IPS DF 6.9 (cell line): ENCODE measurements at regions not wholly inside any gene's neighbourhood (a gene's known extent, or its start where the extent isn't known, plus 50 kb on each side); places are given as distances from the start of the nearest gene placed in this dataset.

ENCODE experiments used
- DNase-seq: peaks from one replicate; pipeline ENCODE4 v3.0.0-alpha.2; 2013; ENCODE audit warnings: low read depth, low spot score
- H3K27ac ChIP-seq: one replicate; pipeline ENCODE4 v1.5.1; 2013; ENCODE audit warnings: low read length, control low read depth
- H3K27me3 ChIP-seq: 2 replicates; pipeline ENCODE4 v1.6.1; 2013; ENCODE audit warnings: mild to moderate bottlenecking, low read length; ENCODE audit not compliant: control insufficient read depth, insufficient read depth
- H3K36me3 ChIP-seq: 2 replicates; pipeline ENCODE4 v1.6.1; 2013; ENCODE audit warnings: low read length; ENCODE audit not compliant: control insufficient read depth, insufficient read depth
- H3K4me1 ChIP-seq: 2 replicates; pipeline ENCODE4 v1.6.1; 2013; ENCODE audit warnings: low read length; ENCODE audit not compliant: control insufficient read depth, insufficient read depth
- H3K4me3 ChIP-seq: 2 replicates; pipeline ENCODE4 v1.5.1; 2013; ENCODE audit warnings: mild to moderate bottlenecking, low read length
- H3K9me3 ChIP-seq: 2 replicates; pipeline ENCODE4 v1.6.1; 2013; ENCODE audit warnings: low read length, inconsistent platforms; ENCODE audit not compliant: control insufficient read depth, insufficient read depth
- WGBS: extraction: QIAGEN DNeasy Blood & Tissue Kit; methylation state at CpG from one replicate; pipeline ENCODE4 v1.1.7; 2013; ENCODE audit warnings: mixed read lengths, missing lambda C conversion rate; ENCODE audit not compliant: insufficient read length, insufficient coverage; 5-methylcytosine and 5-hydroxymethylcytosine counted together

- Histone ChIP-seq H3K9me3 (no peaks in the 10 kb centered on the region), H3K4me3 (no peak overlapping the region), H3K27me3 (no peaks in the 10 kb centered on the region), H3K4me1 (no peaks in the 10 kb centered on the region), H3K27ac (no peak overlapping the region), H3K36me3 (no peaks in the 10 kb centered on the region)
- no peak for DNase-seq
- WGBS = no CpG with 5 or more reads among the region's 3 CpGs
Observed at GRCh38 chr2:145095641-145096435, 575.9 kb upstream of the ZEB2 start.

GRCh38 chr2:145094370-145094769 lies 574.5 kb upstream of the ZEB2 start:
- H3K27ac ChIP-seq = no peak overlapping the region
- no peaks in the 10 kb centered on the region for H3K4me1 ChIP-seq
- H3K36me3 ChIP-seq = no peaks in the 10 kb centered on the region
- no peaks in the 10 kb centered on the region for H3K9me3 ChIP-seq
- no peak for DNase-seq
- H3K4me3 ChIP-seq = no peak overlapping the region
- H3K27me3 ChIP-seq = no peaks in the 10 kb centered on the region

- H3K27ac ChIP-seq = no peak overlapping the region
- no peaks in the 10 kb centered on the region for H3K36me3 ChIP-seq
- H3K4me3 ChIP-seq = no peak overlapping the region
- DNase-seq = no peak
- no peaks in the 10 kb centered on the region for H3K9me3 ChIP-seq
- H3K4me1 ChIP-seq = no peaks in the 10 kb centered on the region
- H3K27me3 ChIP-seq = no peaks in the 10 kb centered on the region
Observed at GRCh38 chr2:145091967-145092366, 572.0 kb upstream of the ZEB2 start.

GRCh38 chr2:145090841-145091761 lies 571.2 kb upstream of the ZEB2 start:
- DNase-seq = no peak
- no CpG with 5 or more reads among the region's 2 CpGs for WGBS

GRCh38 chr2:145088756-145089155 lies 568.8 kb upstream of the ZEB2 start:
- no peak overlapping the region for H3K27ac ChIP-seq
- no peaks in the 10 kb centered on the region for H3K27me3 ChIP-seq
- H3K4me1 ChIP-seq = no peaks in the 10 kb centered on the region
- H3K36me3 ChIP-seq = no peaks in the 10 kb centered on the region
- H3K4me3 ChIP-seq = no peak overlapping the region
- DNase-seq = no peak
- WGBS = no CpG with 5 or more reads among the region's 2 CpGs
- H3K9me3 ChIP-seq = no peaks in the 10 kb centered on the region

More at GRCh38 chr2:145090841-145091761, 571.2 kb upstream of the ZEB2 start:
- H3K4me3 ChIP-seq = no peak overlapping the region
- no peaks in the 10 kb centered on the region for H3K36me3 ChIP-seq
- no peaks in the 10 kb centered on the region for H3K9me3 ChIP-seq
- no peaks in the 10 kb centered on the region for H3K4me1 ChIP-seq
- no peak overlapping the region for H3K27ac ChIP-seq
- no peaks in the 10 kb centered on the region for H3K27me3 ChIP-seq

- WGBS = no CpG with 5 or more reads among the region's 3 CpGs
- no peaks in the 10 kb centered on the region for H3K27me3 ChIP-seq
Observed at GRCh38 chr2:145086910-145087309, 567.0 kb upstream of the ZEB2 start.

GRCh38 chr2:145085612-145086011 lies 565.7 kb upstream of the ZEB2 start:
- no peaks in the 10 kb centered on the region for H3K27me3 ChIP-seq
- no peak overlapping the region for H3K4me3 ChIP-seq
- DNase-seq = no peak
- no CpG with 5 or more reads among the region's 3 CpGs for WGBS
- H3K4me1 ChIP-seq = no peaks in the 10 kb centered on the region
- no peaks in the 10 kb centered on the region for H3K9me3 ChIP-seq
- no peak overlapping the region for H3K27ac ChIP-seq
- no peaks in the 10 kb centered on the region for H3K36me3 ChIP-seq

More at GRCh38 chr2:145086910-145087309, 567.0 kb upstream of the ZEB2 start:
- H3K36me3 ChIP-seq = no peaks in the 10 kb centered on the region
- no peak overlapping the region for H3K4me3 ChIP-seq
- no peaks in the 10 kb centered on the region for H3K9me3 ChIP-seq
- H3K4me1 ChIP-seq = no peaks in the 10 kb centered on the region
- no peak overlapping the region for H3K27ac ChIP-seq
- DNase-seq = no peak

GRCh38 chr2:145080426-145080825 lies 560.5 kb upstream of the ZEB2 start:
- Histone ChIP-seq H3K4me3 (no peak overlapping the region), H3K4me1 (no peaks in the 10 kb centered on the region), H3K9me3 (no peaks in the 10 kb centered on the region), H3K36me3 (no peaks in the 10 kb centered on the region), H3K27me3 (no peaks in the 10 kb centered on the region), H3K27ac (no peak overlapping the region)
- DNase-seq = no peak
- no CpG with 5 or more reads among the region's 1 CpG for WGBS

- no CpG with 5 or more reads among the region's 1 CpG for WGBS
- Histone ChIP-seq H3K4me1 (no peaks in the 10 kb centered on the region), H3K9me3 (no peaks in the 10 kb centered on the region), H3K27me3 (no peaks in the 10 kb centered on the region), H3K36me3 (no peaks in the 10 kb centered on the region), H3K27ac (no peak overlapping the region), H3K4me3 (no peak overlapping the region)
- DNase-seq = no peak
Observed at GRCh38 chr2:145079641-145080040, 559.7 kb upstream of the ZEB2 start.

GRCh38 chr2:145078923-145079322 lies 559.0 kb upstream of the ZEB2 start:
- WGBS = no CpG with 5 or more reads among the region's 1 CpG
- no peaks in the 10 kb centered on the region for H3K9me3 ChIP-seq
- no peaks in the 10 kb centered on the region for H3K36me3 ChIP-seq
- H3K27ac ChIP-seq = no peak overlapping the region
- H3K27me3 ChIP-seq = no peaks in the 10 kb centered on the region
- no peak for DNase-seq
- no peaks in the 10 kb centered on the region for H3K4me1 ChIP-seq
- no peak overlapping the region for H3K4me3 ChIP-seq
